CMK (cell line): ENCODE measurements at regions not wholly inside any gene's neighbourhood (a gene's known extent, or its start where the extent isn't known, plus 50 kb on each side); places are given as distances from the start of the nearest gene placed in this dataset.

ENCODE experiments used
- DNase-seq: peaks from one replicate; pipeline ENCODE4 v3.0.0-alpha.2; 2010; ENCODE audit warnings: low read depth

GRCh38 chr2:200137691-200138090 is 168.8 kb upstream of the SPATS2L start:
- DNase-seq = no peak

GRCh38 chr2:200138391-200139124 is 167.9 kb upstream of the SPATS2L start:
- DNase-seq = no peak

GRCh38 chr2:200144571-200144970 is 161.9 kb upstream of the SPATS2L start:
- no peak for DNase-seq

- no peak for DNase-seq
Observed at GRCh38 chr2:200146501-200146900, 160.0 kb upstream of the SPATS2L start.

- no peak for DNase-seq
Observed at GRCh38 chr2:200147371-200147770, 159.1 kb upstream of the SPATS2L start.

- DNase-seq = no peak
Observed at GRCh38 chr2:200148366-200148765, 158.1 kb upstream of the SPATS2L start.

- DNase-seq = no peak
Observed at GRCh38 chr2:200150411-200151086, 155.9 kb upstream of the SPATS2L start.

- DNase-seq = no peak
Observed at GRCh38 chr2:200155652-200156051, 150.8 kb upstream of the SPATS2L start.

- no peak for DNase-seq
Observed at GRCh38 chr2:200156166-200156835, 150.2 kb upstream of the SPATS2L start.

GRCh38 chr2:200158647-200159356 is 147.7 kb upstream of the SPATS2L start:
- DNase-seq = no peak

GRCh38 chr2:200159357-200159707 is 147.2 kb upstream of the SPATS2L start:
- DNase-seq = no peak

GRCh38 chr2:200159829-200160781 is 146.4 kb upstream of the SPATS2L start:
- DNase-seq = no peak

- no peak for DNase-seq
Observed at GRCh38 chr2:200161458-200161857, 145.0 kb upstream of the SPATS2L start.

- no peak for DNase-seq
Observed at GRCh38 chr2:200165687-200166086, 140.8 kb upstream of the SPATS2L start.

- DNase-seq = no peak
Observed at GRCh38 chr2:200168641-200169555, 137.6 kb upstream of the SPATS2L start.

GRCh38 chr2:200170221-200170620 is 136.3 kb upstream of the SPATS2L start:
- DNase-seq = no peak

- no peak for DNase-seq
Observed at GRCh38 chr2:200171731-200172482, 134.6 kb upstream of the SPATS2L start.

- no peak for DNase-seq
Observed at GRCh38 chr2:200172521-200172920, 134.0 kb upstream of the SPATS2L start.

GRCh38 chr2:200172944-200173581 is 133.4 kb upstream of the SPATS2L start:
- DNase-seq = no peak
